Liver (tissue), 8 donors: ENCODE measurements at regions not wholly inside any gene's neighbourhood (a gene's known extent, or its start where the extent isn't known, plus 50 kb on each side); places are given as distances from the start of the nearest gene placed in this dataset.

Experiments
- DNase-seq: peaks from one replicate; pipeline ENCODE4 v3.0.0-alpha.2; 2017; ENCODE audit warnings: low spot score
- H3K27ac ChIP-seq, 2 donors: one replicate each; pipeline ENCODE4 v1.7.0; 2013; ENCODE audit warnings: inconsistent platforms in 2 of 2, low read length in 2 of 2, control low read depth in 1 of 2, low read depth in 1 of 2, mild to moderate bottlenecking in 1 of 2
- H3K27me3 ChIP-seq, 4 donors: one replicate each; pipeline versions ENCODE4 v1.6.1 to v1.7.0; 2013; ENCODE audit warnings: low read length in 3 of 4, inconsistent platforms in 1 of 4, mild to moderate bottlenecking in 1 of 4, moderate library complexity in 1 of 4; ENCODE audit not compliant: control insufficient read depth in 4 of 4, insufficient read depth in 4 of 4
- H3K36me3 ChIP-seq, 4 donors: one replicate each; pipeline versions ENCODE4 v1.6.1 to v1.7.0; 2013; ENCODE audit warnings: low read length in 3 of 4, mild to moderate bottlenecking in 3 of 4, low read depth in 1 of 4, moderate library complexity in 1 of 4; ENCODE audit not compliant: control insufficient read depth in 4 of 4, insufficient read depth in 3 of 4
- H3K4me1 ChIP-seq, 4 donors: one replicate each; pipeline versions ENCODE4 v1.6.1 to v1.7.0; 2013; ENCODE audit warnings: low read length in 3 of 4, mild to moderate bottlenecking in 3 of 4, moderate library complexity in 1 of 4; ENCODE audit not compliant: control insufficient read depth in 4 of 4, insufficient read depth in 4 of 4
- H3K4me3 ChIP-seq, 3 donors: one replicate each; pipeline versions ENCODE4 v1.6.1 to v1.7.0; 2013; ENCODE audit warnings: low read length in 3 of 3, control low read depth in 1 of 3, low read depth in 1 of 3, mild to moderate bottlenecking in 1 of 3
- H3K9ac ChIP-seq, 2 donors: one replicate each; pipeline ENCODE4 v1.7.0; 2013; ENCODE audit warnings: low read length in 2 of 2, mild to moderate bottlenecking in 2 of 2, moderate library complexity in 2 of 2, control low read depth in 1 of 2, low read depth in 1 of 2
- H3K9me3 ChIP-seq, 4 donors: one replicate each; pipeline versions ENCODE4 v1.6.1 to v1.7.0; 2013; ENCODE audit warnings: low read length in 3 of 4; ENCODE audit not compliant: control insufficient read depth in 4 of 4
- CTCF ChIP-seq: fragments of 150-350 bp; IDR thresholded peaks from 2 replicates; pipeline ENCODE4 v1.5.1; 2017; ENCODE audit warnings: improper control_type of control experiment, low read depth, low read length; ENCODE audit not compliant: missing input control
- EGR1 ChIP-seq, 2 donors: IDR thresholded peaks; 2 replicates each; pipeline ENCODE4 v1.6.1; 2016 to 2018; ENCODE audit warnings: antibody characterized with exemption in 2 of 2, low read depth in 2 of 2
- FOXA1 ChIP-seq: IDR thresholded peaks from 2 replicates; pipeline ENCODE4 v1.6.1; 2016; ENCODE audit warnings: antibody characterized with exemption
- FOXA2 ChIP-seq: IDR thresholded peaks from 2 replicates; pipeline ENCODE4 v1.6.1; 2016; ENCODE audit warnings: antibody characterized with exemption
- GABPA ChIP-seq, 2 donors: IDR thresholded peaks in 1 of 2; conservative IDR thresholded peaks in 1 of 2; 2 replicates each; pipeline ENCODE4 v1.6.1; 2016; ENCODE audit warnings: antibody characterized with exemption in 2 of 2, mild to moderate bottlenecking in 1 of 2, moderate library complexity in 1 of 2
- HNF4A ChIP-seq, 2 donors: conservative IDR thresholded peaks; 2 replicates each; pipeline ENCODE4 v1.6.1; 2016; ENCODE audit warnings: antibody characterized with exemption in 2 of 2, mild to moderate bottlenecking in 2 of 2
- HNF4G ChIP-seq: IDR thresholded peaks from 2 replicates; pipeline ENCODE4 v1.6.1; 2016; ENCODE audit warnings: antibody characterized with exemption
- JUND ChIP-seq, 2 donors: IDR thresholded peaks; 2 replicates each; pipeline ENCODE4 v1.6.1; 2016; ENCODE audit warnings: antibody characterized with exemption in 2 of 2
- MAX ChIP-seq: IDR thresholded peaks from 2 replicates; pipeline ENCODE4 v1.6.1; 2016; ENCODE audit warnings: antibody characterized with exemption
- NR2F2 ChIP-seq: IDR thresholded peaks from 2 replicates; pipeline ENCODE4 v1.6.1; 2016; ENCODE audit warnings: antibody characterized with exemption
- RAD21 ChIP-seq, 2 donors: IDR thresholded peaks; 2 replicates each; pipeline ENCODE4 v1.6.1; 2016; ENCODE audit warnings: antibody characterized with exemption in 2 of 2, mild to moderate bottlenecking in 2 of 2
- REST ChIP-seq: IDR thresholded peaks from 2 replicates; pipeline ENCODE4 v1.6.1; 2016; ENCODE audit warnings: antibody characterized with exemption, mild to moderate bottlenecking
- RXRA ChIP-seq, 2 donors: IDR thresholded peaks; 2 replicates each; pipeline ENCODE4 v1.6.1; 2017 to 2018; ENCODE audit warnings: antibody characterized with exemption in 2 of 2, mild to moderate bottlenecking in 1 of 2
- SP1 ChIP-seq: IDR thresholded peaks from 2 replicates; pipeline ENCODE4 v1.6.1; 2018; ENCODE audit warnings: antibody characterized with exemption, mild to moderate bottlenecking
- TAF1 ChIP-seq: conservative IDR thresholded peaks from 2 replicates; pipeline ENCODE4 v1.6.1; 2016; ENCODE audit warnings: antibody characterized with exemption, mild to moderate bottlenecking
- YY1 ChIP-seq: IDR thresholded peaks from 2 replicates; pipeline ENCODE4 v1.6.1; 2016; ENCODE audit warnings: antibody characterized with exemption, mild to moderate bottlenecking
- ZBTB33 ChIP-seq: IDR thresholded peaks from 2 replicates; pipeline ENCODE4 v1.6.1; 2016; ENCODE audit warnings: antibody characterized with exemption
- WGBS: extraction: QIAGEN DNeasy Blood & Tissue Kit; methylation state at CpG from one replicate; pipeline ENCODE4 v1.1.7; 2013; 5-methylcytosine and 5-hydroxymethylcytosine counted together
- TF ChIP-seq, protein P1 (sequence below): IDR thresholded peaks from 2 replicates; pipeline ENCODE4 v1.6.1; 2016; ENCODE audit warnings: antibody characterized with exemption
- donor health status: healthy.
- donor health status: healthy.
- donor health status: healthy.
- donor health status: healthy.
- donor health status: healthy.

GRCh38 chr6:87873556-87873955 is 171.5 kb upstream of the AKIRIN2 start:
- Histone ChIP-seq H3K4me1 (no peaks in the 10 kb centered on the region), H3K9ac (no peak overlapping the region), H3K4me3 (no peak overlapping the region), H3K9me3 (no peaks in the 10 kb centered on the region), H3K27ac (no peak overlapping the region), H3K36me3 (no peaks in the 10 kb centered on the region), H3K27me3 (no peaks in the 10 kb centered on the region)
- 96% methylated on average over 3 of the region's 3 CpGs for WGBS
- DNase-seq, result no peak
- TF ChIP-seq TAF1 (no peak), GABPA (IDR thresholded peaks at IDR 0.05 in 1 of 2, conservative IDR thresholded peaks at IDR 0.05 in 1 of 2) (no peak), RAD21 (IDR thresholded peaks at IDR 0.05) (no peak), HNF4G (no peak), FOXA2 (no peak), SP1 (no peak), YY1 (no peak), EGR1 (IDR thresholded peaks at IDR 0.05; ENCODE audit: low read depth in 2 of 2) (no peak), HNF4A (conservative IDR thresholded peaks at IDR 0.05) (no peak), MAX (no peak), REST (no peak), FOXA1 (no peak), NR2F2 (no peak), RXRA (IDR thresholded peaks at IDR 0.05) (no peak), CTCF (no peak), JUND (IDR thresholded peaks at IDR 0.05) (no peak), ZBTB33 (no peak)
- TF ChIP-seq, protein P1, sequence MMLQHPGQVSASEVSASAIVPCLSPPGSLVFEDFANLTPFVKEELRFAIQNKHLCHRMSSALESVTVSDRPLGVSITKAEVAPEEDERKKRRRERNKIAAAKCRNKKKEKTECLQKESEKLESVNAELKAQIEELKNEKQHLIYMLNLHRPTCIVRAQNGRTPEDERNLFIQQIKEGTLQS, result no peak

DNA sequence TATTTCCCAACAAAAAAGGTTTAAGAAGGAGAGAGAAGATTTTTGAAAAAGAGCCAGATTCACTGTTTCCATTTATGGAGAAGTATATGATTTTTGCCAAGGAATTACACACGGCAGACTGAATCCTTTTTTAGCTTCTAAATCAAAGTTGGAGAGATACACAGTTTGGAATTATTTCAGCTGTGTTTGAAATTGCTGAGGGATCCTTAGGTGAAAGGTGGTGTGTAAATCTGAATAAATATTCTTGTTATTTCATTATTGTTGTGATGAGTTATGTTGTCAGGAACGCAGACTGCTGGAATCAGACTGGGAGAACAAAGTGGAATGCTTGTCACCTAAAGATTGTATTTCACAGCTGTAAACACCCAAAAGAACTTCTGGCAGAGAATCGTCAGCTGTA is 168.5 kb upstream of the AKIRIN2 start:
- Histone ChIP-seq H3K27ac (no peak overlapping the region), H3K9ac (no peak overlapping the region), H3K36me3 (no peaks in the 10 kb centered on the region), H3K4me1 (no peaks in the 10 kb centered on the region), H3K9me3 (no peaks in the 10 kb centered on the region), H3K4me3 (no peak overlapping the region), H3K27me3 (no peaks in the 10 kb centered on the region)
- no peak for DNase-seq
- 55% methylated on average over 3 of the region's 3 CpGs for WGBS
- TF ChIP-seq JUND (IDR thresholded peaks at IDR 0.05) (no peak), TAF1 (no peak), GABPA (IDR thresholded peaks at IDR 0.05 in 1 of 2, conservative IDR thresholded peaks at IDR 0.05 in 1 of 2) (no peak), NR2F2 (no peak), MAX (no peak), RXRA (IDR thresholded peaks at IDR 0.05) (no peak), RAD21 (IDR thresholded peaks at IDR 0.05) (no peak), YY1 (no peak)
